MCF 10A (cell line): ENCODE measurements at regions not wholly inside any gene's neighbourhood (a gene's known extent, or its start where the extent isn't known, plus 50 kb on each side); places are given as distances from the start of the nearest gene placed in this dataset.

Source experiments
- BruUV-seq: library from RNA; stranded (reverse); fragments of 400-500 nt; replicated peaks from 2 replicates; lab custom pipeline; 2021; lab: Mats Ljungman, UMichigan
- CTCF ChIA-PET: fragments of 300-600 bp; sonication (Branson Sonifier 250); formaldehyde crosslinking; extraction: SDS; loops from one replicate; lab custom pipeline; 2021; ENCODE audit warnings: antibody characterized with exemption, inconsistent platforms; lab: Yijun Ruan, JAX
- POLR2A ChIA-PET: fragments of 300-600, 350-650 bp; sonication (Branson Sonifier 250); formaldehyde crosslinking; extraction: SDS; loops from one replicate; lab custom pipeline; 2020; ENCODE audit warnings: antibody characterized with exemption, inconsistent platforms; lab: Yijun Ruan, JAX
- DNase-seq: peaks from one replicate; pipeline ENCODE4 v3.0.0-alpha.2; 2018; ENCODE audit not compliant: unreplicated experiment
- H3K27ac Mint-ChIP-seq: one replicate; pipeline ENCODE4 v1.8.0; 2022; ENCODE audit warnings: mild to moderate bottlenecking, low read depth, mixed read lengths; ENCODE audit not compliant: unreplicated experiment
- H3K27me3 Mint-ChIP-seq: one replicate; pipeline ENCODE4 v1.8.0; 2022; ENCODE audit warnings: mixed read lengths; ENCODE audit not compliant: insufficient read depth, unreplicated experiment
- H3K36me3 Mint-ChIP-seq: one replicate; pipeline ENCODE4 v1.8.0; 2022; ENCODE audit warnings: mild to moderate bottlenecking, moderate library complexity, mixed read lengths; ENCODE audit not compliant: insufficient read depth, unreplicated experiment
- H3K4me1 Mint-ChIP-seq: one replicate; pipeline ENCODE4 v1.8.0; 2022; ENCODE audit warnings: mixed read lengths; ENCODE audit not compliant: insufficient read depth, unreplicated experiment
- H3K4me3 Mint-ChIP-seq: one replicate; pipeline ENCODE4 v1.8.0; 2022; ENCODE audit warnings: mild to moderate bottlenecking, moderate library complexity, mixed read lengths; ENCODE audit not compliant: unreplicated experiment
- H3K9me3 Mint-ChIP-seq: one replicate; pipeline ENCODE4 v1.8.0; 2022; ENCODE audit warnings: mixed read lengths; ENCODE audit not compliant: unreplicated experiment
- intact Hi-C: fragments of 100-400 bp; cut with micrococcal nuclease; formaldehyde crosslinking; loops from 2 replicates; pipeline ENCODE4 v1.14.1; 2022
- TF ChIP-seq, protein P1 (sequence below): fragments of 200-600 bp; IDR thresholded peaks from one replicate; pipeline ENCODE4 v1.8.0; 2022; ENCODE audit warnings: antibody characterized with exemption, mild to moderate bottlenecking; ENCODE audit not compliant: unreplicated experiment

DNA sequence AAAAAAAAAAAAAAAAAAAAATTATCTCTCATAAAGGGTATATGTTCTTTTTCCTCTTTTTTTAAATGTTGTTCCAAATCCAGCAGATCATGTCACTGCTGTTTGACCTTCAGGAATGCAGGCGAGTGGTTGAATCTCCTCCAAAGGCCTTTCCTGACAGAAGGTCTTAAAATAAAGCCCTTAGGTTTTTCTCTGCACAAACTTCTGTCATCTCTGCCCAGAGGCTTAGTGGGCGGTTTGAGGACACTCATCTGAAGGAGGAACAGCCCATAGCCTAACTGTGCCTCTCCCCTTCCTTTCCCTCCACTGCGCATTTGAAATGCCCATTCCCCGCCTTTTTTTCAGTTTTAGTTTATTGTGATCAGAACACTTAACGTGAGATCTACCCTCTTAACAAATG, 270.2 kb downstream of the TMEM114 start:
- Mint-ChIP-seq H3K4me3 (no peak overlapping the region), H3K4me1 (no peaks in the 10 kb centered on the region), H3K9me3 (peaks cover 15% of the 10 kb centered on the region), H3K27ac (no peak overlapping the region), H3K27me3 (no peaks in the 10 kb centered on the region), H3K36me3 (no peaks in the 10 kb centered on the region)
- ChIA-PET CTCF (no interaction called here), POLR2A (no interaction called here)
- TF ChIP-seq, protein P1, sequence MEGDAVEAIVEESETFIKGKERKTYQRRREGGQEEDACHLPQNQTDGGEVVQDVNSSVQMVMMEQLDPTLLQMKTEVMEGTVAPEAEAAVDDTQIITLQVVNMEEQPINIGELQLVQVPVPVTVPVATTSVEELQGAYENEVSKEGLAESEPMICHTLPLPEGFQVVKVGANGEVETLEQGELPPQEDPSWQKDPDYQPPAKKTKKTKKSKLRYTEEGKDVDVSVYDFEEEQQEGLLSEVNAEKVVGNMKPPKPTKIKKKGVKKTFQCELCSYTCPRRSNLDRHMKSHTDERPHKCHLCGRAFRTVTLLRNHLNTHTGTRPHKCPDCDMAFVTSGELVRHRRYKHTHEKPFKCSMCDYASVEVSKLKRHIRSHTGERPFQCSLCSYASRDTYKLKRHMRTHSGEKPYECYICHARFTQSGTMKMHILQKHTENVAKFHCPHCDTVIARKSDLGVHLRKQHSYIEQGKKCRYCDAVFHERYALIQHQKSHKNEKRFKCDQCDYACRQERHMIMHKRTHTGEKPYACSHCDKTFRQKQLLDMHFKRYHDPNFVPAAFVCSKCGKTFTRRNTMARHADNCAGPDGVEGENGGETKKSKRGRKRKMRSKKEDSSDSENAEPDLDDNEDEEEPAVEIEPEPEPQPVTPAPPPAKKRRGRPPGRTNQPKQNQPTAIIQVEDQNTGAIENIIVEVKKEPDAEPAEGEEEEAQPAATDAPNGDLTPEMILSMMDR: no peak
- DNase-seq: no peak
- intact Hi-C loops: no loop called here
- no TSS peak for BruUV-seq

DNA sequence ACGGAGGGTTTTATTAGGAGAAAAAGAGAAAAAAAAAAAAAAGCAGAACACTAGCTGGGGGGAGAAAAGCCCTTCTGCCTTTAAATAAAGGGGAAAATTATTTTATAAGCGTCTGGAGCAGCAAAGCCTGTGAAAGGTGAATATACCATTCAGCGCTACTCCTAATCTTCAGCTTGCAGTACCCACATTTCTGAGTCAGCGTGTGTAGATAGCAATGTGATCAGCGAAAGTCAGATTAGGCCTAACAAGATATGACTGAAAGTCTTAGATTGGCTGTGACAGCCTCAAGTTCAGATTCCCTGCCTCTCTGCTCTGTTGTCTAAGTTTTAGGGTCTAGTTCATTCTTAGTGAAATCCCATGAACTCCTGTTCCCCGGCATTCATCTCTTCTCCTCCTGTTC, 279.5 kb downstream of the TMEM114 start:
- BruUV-seq: no TSS peak
- POLR2A ChIA-PET: no interaction called here
- no peak overlapping the region for H3K4me3 Mint-ChIP-seq
- TF ChIP-seq, protein P1: no peak
- H3K9me3 Mint-ChIP-seq: peaks cover 38% of the 10 kb centered on the region
- intact Hi-C loops: no loop called here
- no peaks in the 10 kb centered on the region for H3K27me3 Mint-ChIP-seq
- DNase-seq: no peak
- no peaks in the 10 kb centered on the region for H3K4me1 Mint-ChIP-seq
- no peaks in the 10 kb centered on the region for H3K36me3 Mint-ChIP-seq
- no peak overlapping the region for H3K27ac Mint-ChIP-seq
- CTCF ChIA-PET: no interaction called here

DNA sequence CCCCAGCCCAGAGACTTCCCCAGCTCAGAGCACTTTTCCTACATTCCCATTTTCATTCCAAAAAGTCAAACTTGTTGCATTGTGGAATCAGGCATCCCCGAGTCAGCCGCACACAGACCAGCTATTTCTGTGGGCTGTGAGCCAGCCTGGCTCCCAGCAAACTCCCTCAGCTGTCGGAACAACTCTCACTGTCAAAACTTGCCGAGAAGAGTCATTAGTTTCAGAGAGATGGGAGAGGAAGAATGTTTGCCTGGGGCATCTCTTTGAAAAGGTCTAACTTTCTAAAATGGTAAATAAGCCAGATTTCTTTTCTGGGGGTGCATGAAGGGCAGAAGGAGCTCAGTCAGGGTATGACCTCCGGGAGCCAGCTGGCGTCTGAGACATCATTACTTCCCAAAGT, 280.0 kb downstream of the TMEM114 start:
- Mint-ChIP-seq H3K27me3 (no peaks in the 10 kb centered on the region), H3K9me3 (peaks cover 42% of the 10 kb centered on the region), H3K27ac (no peak overlapping the region), H3K36me3 (no peaks in the 10 kb centered on the region), H3K4me3 (no peak overlapping the region), H3K4me1 (no peaks in the 10 kb centered on the region)
- intact Hi-C loops: no loop called here
- POLR2A ChIA-PET: interaction anchor here (0.5 kb wide), 1 partner anchor 65 kb away, joined by 3 read pairs; no protein-coding TSS in a partner anchor
- BruUV-seq: no TSS peak
- CTCF ChIA-PET: no interaction called here
- no peak for DNase-seq
- TF ChIP-seq, protein P1: no peak

DNA sequence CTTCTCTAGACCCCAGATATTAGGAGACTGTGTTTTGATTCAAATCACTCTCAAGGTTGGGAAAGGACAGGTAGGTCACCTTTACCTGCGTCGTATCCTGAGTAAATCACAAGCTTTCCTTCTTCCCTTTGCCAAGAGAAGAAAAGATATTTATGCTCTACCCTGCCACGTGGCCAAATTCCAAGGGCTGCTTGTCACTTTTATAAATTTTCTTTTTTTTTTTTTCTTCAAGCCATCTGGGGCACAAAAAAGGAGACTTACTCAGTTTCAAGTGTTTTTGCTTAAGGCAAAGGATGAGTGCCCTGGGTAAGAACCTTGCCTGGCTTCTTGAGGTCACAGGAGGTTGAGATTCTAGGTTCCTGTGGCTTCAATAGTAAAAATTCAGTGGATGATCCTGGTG, 285.1 kb downstream of the TMEM114 start:
- H3K4me1 Mint-ChIP-seq: no peaks in the 10 kb centered on the region
- TF ChIP-seq, protein P1: no peak
- DNase-seq: no peak
- BruUV-seq: no TSS peak
- ChIA-PET POLR2A (no interaction called here), CTCF (no interaction called here)
- intact Hi-C loops: no loop called here
- no peak overlapping the region for H3K27ac Mint-ChIP-seq
- H3K9me3 Mint-ChIP-seq: peaks cover 44% of the 10 kb centered on the region
- no peaks in the 10 kb centered on the region for H3K36me3 Mint-ChIP-seq
- H3K27me3 Mint-ChIP-seq: no peaks in the 10 kb centered on the region
- no peak overlapping the region for H3K4me3 Mint-ChIP-seq
